ENCODE measurements at regions not wholly inside any gene's neighbourhood (a gene's known extent, or its start where the extent isn't known, plus 50 kb on each side); places are given as distances from the start of the nearest gene placed in this dataset.

DNA sequence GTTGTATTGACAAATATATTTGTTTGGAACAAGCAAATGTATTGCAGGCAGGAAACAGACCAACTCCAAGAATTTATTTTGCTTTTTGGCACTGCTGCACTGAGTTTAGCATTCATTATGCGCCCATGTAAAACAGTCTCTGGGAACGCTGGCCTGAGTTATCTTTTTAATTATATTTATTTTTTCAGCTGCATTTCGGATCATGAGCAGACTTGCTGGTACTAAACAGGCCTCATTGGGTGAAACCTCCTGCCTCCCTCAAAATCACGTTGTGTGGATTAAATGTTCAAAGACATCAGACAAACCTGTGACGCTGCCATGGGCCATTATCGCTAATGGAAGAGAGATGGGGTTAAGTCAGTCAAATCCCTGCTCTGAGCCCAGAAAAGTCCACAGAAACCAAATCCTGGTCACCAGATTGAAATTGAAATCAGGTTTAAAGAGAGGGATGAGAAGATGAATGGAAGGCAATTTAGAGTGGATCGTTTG is 511.1 kb upstream of the PROK2 start:
- dilution Hi-C loops (cut with MboI; ENCODE audit: extremely low pct_ligation_motif_present, low sequenced_read_pairs) = no loop called here
- ChIA-PET POLR2A (no interaction called here), CTCF (interaction anchor here (1.0 to 1.6 kb wide), 7 partner anchors 10 to 340 kb away, joined by 3 to 9 read pairs (median 4); no protein-coding TSS in a partner anchor)

More for the DNA sequence above, 511.1 kb upstream of the PROK2 start:
- Histone ChIP-seq H3K9me3 (replicated peaks; ENCODE audit: control insufficient read depth, insufficient read depth, low read length) (no peaks in the 10 kb centered on the region), H3K79me2 (ENCODE audit: control insufficient read depth, insufficient read depth, low read length) (no peaks in the 10 kb centered on the region), H3K27me3 (ENCODE audit: control insufficient read depth in 2 of 2, insufficient read depth in 2 of 2, low read length in 2 of 2) (peaks cover 78 to 85% of the 10 kb centered on the region in 2 experiments), H2AFZ (ENCODE audit: low read depth, low read length) (no peak overlapping the region), H3K9ac (replicated peaks; ENCODE audit: extremely low read depth, insufficient read depth, low read length) (no peak overlapping the region), H4K20me1 (replicated peaks; ENCODE audit: control insufficient read depth, extremely low read depth, insufficient read depth, low read length) (no peaks in the 10 kb centered on the region), H3K4me1 (ENCODE audit: control insufficient read depth, extremely low read depth, insufficient read depth, low read length) (peaks cover 14% of the 10 kb centered on the region), H3K36me3 (ENCODE audit: control insufficient read depth in 2 of 2, extremely low read depth in 1 of 2, insufficient read depth in 2 of 2, low read length in 2 of 2) (no peaks in the 10 kb centered on the region), H3K4me2 (ENCODE audit: insufficient read depth, low read length) (no peak overlapping the region), H3K4me3 (replicated peaks in 1 of 3; ENCODE audit: insufficient read depth in 1 of 3, low read depth in 1 of 3, low read length in 3 of 3) (no peak overlapping the region), H3K9me1 (replicated peaks; ENCODE audit: control insufficient read depth, extremely low read depth, insufficient read depth, low read length) (no peaks in the 10 kb centered on the region), H3K27ac (ENCODE audit: insufficient read depth, low read depth, low read length) (no peak overlapping the region)
- intact Hi-C loops (cut with micrococcal nuclease) = loop anchor here (5.0 kb wide), 1 partner anchor 151 kb away; the partner anchor contains the start of gene RYBP
- no TSS peak for BruUV-seq (replicated peaks)
- no peak for TF ChIP-seq EZH2 (IDR thresholded peaks at IDR 0.05; ENCODE audit: borderline replicate concordance, low read depth, low read length, severe bottlenecking)
- TF ChIP-seq, protein P1, sequence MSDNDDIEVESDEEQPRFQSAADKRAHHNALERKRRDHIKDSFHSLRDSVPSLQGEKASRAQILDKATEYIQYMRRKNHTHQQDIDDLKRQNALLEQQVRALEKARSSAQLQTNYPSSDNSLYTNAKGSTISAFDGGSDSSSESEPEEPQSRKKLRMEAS (IDR thresholded peaks at IDR 0.05; ENCODE audit: insufficient read depth, insufficient read length) = no peak
- TF ChIP-seq FOS (IDR thresholded peaks at IDR 0.05; ENCODE audit: borderline replicate concordance, insufficient read depth, low read length) = no peak
- TF ChIP-seq GATA2 (IDR thresholded peaks at IDR 0.05; ENCODE audit: insufficient read depth, insufficient read length, low read depth, low read length) = no peak
- TF ChIP-seq POLR2AphosphoS5 (IDR thresholded peaks at IDR 0.05; ENCODE audit: insufficient read depth, low read depth, low read length) = no peak
- no peak for TF ChIP-seq MYC (IDR thresholded peaks at IDR 0.05; ENCODE audit: low read depth, low read length)
- TF ChIP-seq JUN (IDR thresholded peaks at IDR 0.05; ENCODE audit: borderline replicate concordance, insufficient read depth, insufficient read length, low read depth) = no peak
- TF ChIP-seq, protein P2, sequence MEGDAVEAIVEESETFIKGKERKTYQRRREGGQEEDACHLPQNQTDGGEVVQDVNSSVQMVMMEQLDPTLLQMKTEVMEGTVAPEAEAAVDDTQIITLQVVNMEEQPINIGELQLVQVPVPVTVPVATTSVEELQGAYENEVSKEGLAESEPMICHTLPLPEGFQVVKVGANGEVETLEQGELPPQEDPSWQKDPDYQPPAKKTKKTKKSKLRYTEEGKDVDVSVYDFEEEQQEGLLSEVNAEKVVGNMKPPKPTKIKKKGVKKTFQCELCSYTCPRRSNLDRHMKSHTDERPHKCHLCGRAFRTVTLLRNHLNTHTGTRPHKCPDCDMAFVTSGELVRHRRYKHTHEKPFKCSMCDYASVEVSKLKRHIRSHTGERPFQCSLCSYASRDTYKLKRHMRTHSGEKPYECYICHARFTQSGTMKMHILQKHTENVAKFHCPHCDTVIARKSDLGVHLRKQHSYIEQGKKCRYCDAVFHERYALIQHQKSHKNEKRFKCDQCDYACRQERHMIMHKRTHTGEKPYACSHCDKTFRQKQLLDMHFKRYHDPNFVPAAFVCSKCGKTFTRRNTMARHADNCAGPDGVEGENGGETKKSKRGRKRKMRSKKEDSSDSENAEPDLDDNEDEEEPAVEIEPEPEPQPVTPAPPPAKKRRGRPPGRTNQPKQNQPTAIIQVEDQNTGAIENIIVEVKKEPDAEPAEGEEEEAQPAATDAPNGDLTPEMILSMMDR (IDR thresholded peaks at IDR 0.05; ENCODE audit: extremely low read depth in 1 of 2, insufficient read depth in 1 of 2, low read depth in 1 of 2, low read length in 2 of 2) = no peak
- TF ChIP-seq POLR2A (IDR thresholded peaks at IDR 0.05; ENCODE audit: low read depth, low read length) = no peak
- FAIRE-seq (no peak), DNase-seq (ENCODE audit: low read depth, low spot score) (no peak)

Data from endothelial cell of umbilical vein (primary cell).